A673 (cell line): ENCODE measurements at regions not wholly inside any gene's neighbourhood (a gene's known extent, or its start where the extent isn't known, plus 50 kb on each side); places are given as distances from the start of the nearest gene placed in this dataset.

Experiments used
- BruUV-seq: library from RNA; stranded (reverse); fragments of 400-500 nt; replicated peaks from 2 replicates; lab custom pipeline; 2021; lab: Mats Ljungman, UMichigan
- CTCF ChIA-PET: fragments of 300-600 bp; sonication (Branson Sonifier 250); formaldehyde crosslinking; loops from one replicate; lab custom pipeline; 2022; ENCODE audit warnings: antibody characterized with exemption; lab: Charles Lee
- POLR2A ChIA-PET: fragments of 300-600 bp; sonication (Branson Sonifier 250); formaldehyde crosslinking; loops from one replicate; lab custom pipeline; 2022; ENCODE audit warnings: antibody characterized with exemption; ENCODE audit not compliant: low non-redundant PET; lab: Charles Lee
- DNase-seq: peaks from one replicate; pipeline ENCODE4 v3.0.0-alpha.2; 2015; ENCODE audit warnings: low spot score
- H3K27ac ChIP-seq: fragments of 200-600 bp; sonication (generic); 2 replicates; pipeline ENCODE4 v1.5.1; 2016; ENCODE audit warnings: mixed run types, low read depth, mild to moderate bottlenecking, mixed read lengths, antibody characterized with exemption, low read length; ENCODE audit not compliant: poor library complexity, severe bottlenecking
- H3K27me3 ChIP-seq: fragments of 200-600 bp; sonication (generic); replicated peaks from 2 replicates; pipeline ENCODE4 v1.6.1; 2017; ENCODE audit warnings: mixed run types, low read depth, mild to moderate bottlenecking, mixed read lengths, antibody characterized with exemption, low read length; ENCODE audit not compliant: insufficient read depth, poor library complexity
- H3K36me3 ChIP-seq: fragments of 200-600 bp; sonication (generic); 2 replicates; pipeline ENCODE4 v1.6.1; 2016; ENCODE audit warnings: mixed run types, mild to moderate bottlenecking, mixed read lengths, antibody characterized with exemption, low read length; ENCODE audit not compliant: insufficient read depth, poor library complexity, severe bottlenecking
- H3K4me1 ChIP-seq: fragments of 200-600 bp; sonication (generic); 2 replicates; pipeline ENCODE4 v1.6.1; 2017; ENCODE audit warnings: mixed run types, mild to moderate bottlenecking, mixed read lengths, antibody characterized with exemption, low read length; ENCODE audit not compliant: insufficient read depth, poor library complexity, severe bottlenecking
- H3K4me3 ChIP-seq: fragments of 200-600 bp; sonication (generic); 2 replicates; pipeline ENCODE4 v1.5.1; 2016; ENCODE audit warnings: low read depth, mixed run types, mild to moderate bottlenecking, mixed read lengths, low read length; ENCODE audit not compliant: poor library complexity, severe bottlenecking
- H3K9me3 ChIP-seq: fragments of 200-600 bp; sonication (generic); 2 replicates; pipeline ENCODE4 v1.6.1; 2016; ENCODE audit warnings: mixed run types, low read depth, mild to moderate bottlenecking, mixed read lengths, antibody characterized with exemption, low read length; ENCODE audit not compliant: poor library complexity, severe bottlenecking
- EZH2 ChIP-seq: fragments of 200-600 bp; sonication (generic); IDR thresholded peaks from 2 replicates; pipeline ENCODE4 v1.6.1; 2017; ENCODE audit warnings: borderline replicate concordance, low read depth, mild to moderate bottlenecking, mixed read lengths, antibody characterized with exemption, low read length; ENCODE audit not compliant: poor library complexity, severe bottlenecking
- intact Hi-C: fragments of 100-400 bp; cut with micrococcal nuclease; formaldehyde crosslinking; loops from one replicate; pipeline ENCODE4 v1.10.0; 2022; ENCODE audit not compliant: unreplicated experiment
- TF ChIP-seq, protein P1 (sequence below): fragments of 300-800, 200-600 bp; sonication (generic); conservative IDR thresholded peaks from 2 replicates; pipeline ENCODE4 v1.5.1; 2017; ENCODE audit warnings: low read depth, mild to moderate bottlenecking, antibody characterized with exemption, low read length, moderate library complexity, mixed read lengths

- Histone ChIP-seq H3K4me3 (no peak overlapping the region), H3K27ac (no peak overlapping the region), H3K36me3 (no peaks in the 10 kb centered on the region), H3K4me1 (no peaks in the 10 kb centered on the region), H3K27me3 (no peaks in the 10 kb centered on the region), H3K9me3 (no peaks in the 10 kb centered on the region)
- intact Hi-C loops: no loop called here
- POLR2A ChIA-PET: no interaction called here
- TF ChIP-seq, protein P1, sequence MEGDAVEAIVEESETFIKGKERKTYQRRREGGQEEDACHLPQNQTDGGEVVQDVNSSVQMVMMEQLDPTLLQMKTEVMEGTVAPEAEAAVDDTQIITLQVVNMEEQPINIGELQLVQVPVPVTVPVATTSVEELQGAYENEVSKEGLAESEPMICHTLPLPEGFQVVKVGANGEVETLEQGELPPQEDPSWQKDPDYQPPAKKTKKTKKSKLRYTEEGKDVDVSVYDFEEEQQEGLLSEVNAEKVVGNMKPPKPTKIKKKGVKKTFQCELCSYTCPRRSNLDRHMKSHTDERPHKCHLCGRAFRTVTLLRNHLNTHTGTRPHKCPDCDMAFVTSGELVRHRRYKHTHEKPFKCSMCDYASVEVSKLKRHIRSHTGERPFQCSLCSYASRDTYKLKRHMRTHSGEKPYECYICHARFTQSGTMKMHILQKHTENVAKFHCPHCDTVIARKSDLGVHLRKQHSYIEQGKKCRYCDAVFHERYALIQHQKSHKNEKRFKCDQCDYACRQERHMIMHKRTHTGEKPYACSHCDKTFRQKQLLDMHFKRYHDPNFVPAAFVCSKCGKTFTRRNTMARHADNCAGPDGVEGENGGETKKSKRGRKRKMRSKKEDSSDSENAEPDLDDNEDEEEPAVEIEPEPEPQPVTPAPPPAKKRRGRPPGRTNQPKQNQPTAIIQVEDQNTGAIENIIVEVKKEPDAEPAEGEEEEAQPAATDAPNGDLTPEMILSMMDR: no peak
- no peak for TF ChIP-seq EZH2
- CTCF ChIA-PET: no interaction called here
- BruUV-seq: no TSS peak
- no peak for DNase-seq
Measured at GRCh38 chr20:6606651-6607050, 160.8 kb upstream of the BMP2 start.

- Histone ChIP-seq H3K36me3 (no peaks in the 10 kb centered on the region), H3K27me3 (no peaks in the 10 kb centered on the region), H3K27ac (no peak overlapping the region), H3K4me3 (no peak overlapping the region), H3K9me3 (no peaks in the 10 kb centered on the region), H3K4me1 (no peaks in the 10 kb centered on the region)
- POLR2A ChIA-PET: no interaction called here
- TF ChIP-seq, protein P1: no peak
- no peak for TF ChIP-seq EZH2
- DNase-seq: no peak
- no TSS peak for BruUV-seq
- intact Hi-C loops: no loop called here
- CTCF ChIA-PET: no interaction called here
Measured at GRCh38 chr20:6605055-6605935, 162.2 kb upstream of the BMP2 start.

- no TSS peak for BruUV-seq
- DNase-seq: no peak
- Histone ChIP-seq H3K27me3 (no peaks in the 10 kb centered on the region), H3K36me3 (no peaks in the 10 kb centered on the region), H3K9me3 (no peaks in the 10 kb centered on the region), H3K27ac (no peak overlapping the region), H3K4me3 (no peak overlapping the region), H3K4me1 (no peaks in the 10 kb centered on the region)
- intact Hi-C loops: no loop called here
- CTCF ChIA-PET: no interaction called here
- POLR2A ChIA-PET: no interaction called here
- TF ChIP-seq EZH2: no peak
- TF ChIP-seq, protein P1: no peak
Measured at GRCh38 chr20:6604179-6604578, 163.3 kb upstream of the BMP2 start.
